GM18499 (cell line): ENCODE measurements at regions not wholly inside any gene's neighbourhood (a gene's known extent, or its start where the extent isn't known, plus 50 kb on each side); places are given as distances from the start of the nearest gene placed in this dataset.

ENCODE experiments used
- ATAC-seq: cut with Tn5 transposase; IDR thresholded peaks from one replicate; pipeline ENCODE4 v1.9.1; 2021; ENCODE audit warnings: moderate number of reproducible peaks; ENCODE audit not compliant: insufficient read depth, unreplicated experiment

DNA sequence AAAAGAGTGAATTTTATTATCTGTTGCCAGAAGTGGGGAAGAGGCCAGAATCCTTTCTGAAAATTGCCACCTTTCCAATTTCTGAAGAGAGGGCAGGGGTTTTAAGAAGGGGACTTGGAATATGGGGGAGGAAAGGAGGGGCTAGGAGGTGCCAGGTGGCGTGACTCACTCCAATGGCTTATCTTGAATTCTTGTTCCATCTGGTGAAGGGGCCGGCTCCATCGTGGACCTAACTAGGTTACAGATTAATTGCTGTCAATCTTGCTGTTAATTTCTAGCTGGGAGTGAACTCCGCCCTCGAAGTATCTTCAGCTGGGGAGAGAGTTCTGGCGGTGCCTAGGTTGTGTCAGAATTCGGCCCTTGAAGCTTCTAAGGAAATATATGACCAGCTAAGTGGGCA lies 138.7 kb downstream of the YTHDC2 start:
- ATAC-seq: no peak

DNA sequence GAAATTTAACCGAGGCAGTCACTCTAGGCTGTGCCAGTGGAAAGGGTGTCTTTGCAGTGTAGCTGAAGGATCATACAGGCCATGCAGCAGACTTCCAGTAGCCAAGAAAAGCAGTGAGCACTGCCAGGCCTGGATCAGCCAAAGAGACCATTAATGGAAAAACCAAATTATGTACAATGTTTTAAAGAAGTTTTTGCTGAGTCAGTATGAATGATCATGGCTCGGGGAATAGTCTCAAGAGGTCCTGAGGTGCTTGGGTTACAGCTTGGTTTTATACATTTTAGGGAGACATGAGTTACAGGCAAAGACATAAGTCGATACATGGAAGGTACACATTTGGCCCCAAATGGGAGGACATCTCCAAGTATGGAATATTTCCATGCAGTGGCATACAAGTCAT lies 141.3 kb downstream of the YTHDC2 start:
- ATAC-seq: no peak

DNA sequence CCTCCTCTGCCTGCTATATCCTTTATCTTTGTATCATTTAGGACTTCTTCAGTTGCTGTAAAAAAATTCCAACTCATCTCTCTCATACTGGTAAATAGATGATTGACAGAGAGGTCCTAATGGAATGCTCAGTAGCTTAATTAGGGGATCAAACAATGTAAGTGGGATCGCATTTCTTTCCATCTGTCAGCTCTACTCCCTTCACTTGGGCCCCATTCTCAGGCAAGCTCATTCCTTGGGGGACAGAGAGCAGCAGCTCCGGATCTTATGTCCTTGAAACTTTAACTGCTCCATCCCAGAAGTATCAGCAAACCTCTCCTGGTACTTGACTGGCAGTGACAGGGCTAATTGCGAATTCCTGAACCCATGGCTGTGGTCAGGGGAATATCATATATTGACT lies 146.7 kb downstream of the YTHDC2 start:
- ATAC-seq: no peak

DNA sequence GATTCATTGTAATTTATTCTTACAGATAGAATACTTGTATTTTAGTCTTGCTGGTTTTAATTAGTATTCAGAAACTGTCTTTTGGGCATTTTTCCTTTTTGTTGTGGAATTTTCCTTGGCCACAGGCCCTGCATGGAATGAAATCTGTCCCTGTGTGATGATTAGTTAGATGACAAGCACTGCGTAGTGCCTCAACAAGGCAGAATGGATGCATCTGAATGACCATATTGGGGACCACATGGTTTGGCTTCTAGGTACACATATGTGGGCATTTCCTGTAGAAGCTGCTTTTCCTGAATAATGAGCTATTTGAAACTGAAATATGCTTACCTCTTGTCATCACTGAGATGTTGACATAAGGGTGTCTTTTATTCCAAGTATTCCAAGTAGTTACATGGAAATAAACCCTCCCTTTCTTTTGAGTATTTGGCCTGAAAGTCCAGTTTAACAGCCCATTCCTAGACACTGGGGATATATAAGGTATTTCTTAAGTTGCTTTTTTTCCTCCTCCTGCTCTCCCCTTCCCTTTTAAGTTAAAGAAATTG lies 147.3 kb downstream of the YTHDC2 start:
- ATAC-seq: no peak

DNA sequence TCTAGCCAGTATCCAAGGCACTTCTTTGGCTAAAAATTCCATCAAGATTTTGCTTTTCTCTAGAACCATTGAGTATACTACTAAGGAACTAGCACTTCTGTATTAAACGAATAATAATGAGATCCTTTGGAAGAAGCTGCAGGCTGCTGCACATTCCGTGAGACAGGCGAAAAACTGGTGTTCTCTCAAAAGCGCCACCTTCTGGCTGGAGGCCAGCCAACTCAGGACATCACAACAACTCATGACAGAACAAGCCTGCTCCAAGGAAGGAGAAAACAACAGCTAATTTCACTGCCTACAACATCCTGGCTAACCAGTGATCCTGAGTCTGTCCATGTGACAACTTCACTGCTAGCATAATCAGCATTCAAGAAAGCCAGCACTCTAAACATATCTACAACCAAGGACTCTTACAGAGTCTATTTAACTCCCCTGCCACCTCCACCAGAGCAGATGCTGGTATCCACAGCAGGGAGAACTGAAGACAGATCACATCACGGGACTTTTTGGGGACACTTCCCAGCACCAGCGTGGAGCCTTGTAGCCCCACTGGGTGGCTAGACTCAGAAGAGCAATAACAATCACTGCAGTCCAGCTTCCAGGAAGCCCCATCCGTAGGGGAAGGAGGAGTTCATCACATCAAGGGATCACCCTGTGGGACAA lies 150.5 kb downstream of the YTHDC2 start:
- ATAC-seq: no peak

DNA sequence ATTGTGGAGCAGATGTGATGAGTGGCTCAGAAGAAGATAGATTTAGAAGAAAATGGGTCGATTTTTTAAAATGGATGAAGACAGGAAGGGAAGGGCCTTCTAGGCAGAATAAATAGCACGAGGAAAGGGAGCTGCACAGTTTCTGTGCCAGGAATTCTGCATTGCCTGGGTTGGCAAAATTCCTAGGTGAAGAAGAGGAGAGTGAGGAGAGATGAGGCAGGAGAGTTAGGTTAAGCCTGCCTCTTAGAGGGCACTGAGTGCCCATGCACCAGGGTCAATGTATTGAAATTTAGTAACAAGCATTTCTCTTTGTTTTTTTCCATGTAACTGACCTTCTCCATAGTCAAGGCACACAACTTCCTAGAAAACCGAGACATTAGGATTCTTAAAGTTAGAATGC lies 159.5 kb downstream of the YTHDC2 start:
- ATAC-seq: no peak

DNA sequence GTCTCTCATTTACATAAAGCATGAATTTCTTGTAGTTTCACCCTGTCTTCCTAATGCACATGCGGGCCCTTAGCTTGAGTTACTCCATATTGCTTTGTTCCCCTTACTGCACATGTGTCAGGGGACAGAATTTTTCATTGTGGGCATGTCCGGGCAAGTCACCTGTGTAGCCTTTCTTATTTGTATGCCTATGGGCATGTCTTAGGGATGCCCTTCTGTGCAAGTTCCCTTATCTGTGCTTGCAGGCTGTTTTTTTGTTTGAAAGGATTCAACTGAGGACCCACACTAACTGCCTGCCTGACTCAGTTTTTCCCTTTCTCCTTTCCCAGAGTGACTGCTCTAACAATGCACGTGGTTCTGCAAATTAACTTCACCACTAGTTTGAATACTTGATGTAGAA lies 161.7 kb downstream of the YTHDC2 start:
- no peak for ATAC-seq

DNA sequence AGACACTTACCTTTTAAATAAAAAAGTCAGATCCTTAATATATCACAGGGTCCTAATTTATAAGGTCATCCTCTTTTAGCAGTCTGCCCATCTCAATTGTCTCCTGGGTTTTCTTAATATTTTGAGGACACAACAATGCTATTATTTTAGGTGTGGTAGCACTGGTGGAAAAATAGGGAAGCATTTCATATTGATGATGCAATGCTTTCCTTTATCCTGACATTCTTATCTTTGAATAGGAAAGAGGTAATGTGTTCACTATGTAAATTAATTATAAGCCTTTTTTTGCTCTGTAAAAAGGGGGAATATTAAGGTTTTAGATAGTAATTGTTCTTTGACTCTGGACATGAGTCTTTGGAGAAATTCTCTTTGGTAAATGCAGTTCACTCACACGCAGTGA lies 164.7 kb downstream of the YTHDC2 start:
- ATAC-seq: no peak

DNA sequence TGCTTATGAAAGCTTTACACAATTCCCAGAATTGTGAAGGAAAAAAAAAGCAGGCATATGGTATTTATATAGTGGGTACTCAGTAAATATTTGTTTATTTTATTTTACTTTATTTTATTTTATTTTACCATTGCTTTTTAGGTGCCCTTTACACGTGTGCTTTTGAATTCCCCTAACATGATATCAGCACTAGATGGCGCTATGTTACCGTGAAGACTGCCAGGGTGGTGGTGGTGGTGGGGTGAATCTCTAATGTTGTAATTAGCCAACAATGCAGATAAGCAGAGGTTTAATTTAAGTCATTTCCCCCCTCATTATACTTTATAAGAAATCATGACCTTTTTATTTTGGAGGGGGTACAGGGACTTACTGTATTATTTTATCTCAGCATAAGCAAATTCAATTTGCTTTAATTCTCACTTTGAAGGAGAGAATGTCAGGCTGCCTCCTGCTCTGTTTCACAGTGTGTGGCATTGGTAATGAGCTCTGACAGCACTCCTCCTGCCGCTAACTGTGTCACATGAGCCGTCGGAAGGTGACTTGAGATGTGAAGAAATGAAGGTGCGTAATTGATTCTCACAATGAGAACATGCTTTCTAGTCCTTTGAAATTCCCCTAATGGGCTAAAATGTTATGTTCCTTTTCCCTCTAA lies 165.6 kb downstream of the YTHDC2 start:
- ATAC-seq: no peak

DNA sequence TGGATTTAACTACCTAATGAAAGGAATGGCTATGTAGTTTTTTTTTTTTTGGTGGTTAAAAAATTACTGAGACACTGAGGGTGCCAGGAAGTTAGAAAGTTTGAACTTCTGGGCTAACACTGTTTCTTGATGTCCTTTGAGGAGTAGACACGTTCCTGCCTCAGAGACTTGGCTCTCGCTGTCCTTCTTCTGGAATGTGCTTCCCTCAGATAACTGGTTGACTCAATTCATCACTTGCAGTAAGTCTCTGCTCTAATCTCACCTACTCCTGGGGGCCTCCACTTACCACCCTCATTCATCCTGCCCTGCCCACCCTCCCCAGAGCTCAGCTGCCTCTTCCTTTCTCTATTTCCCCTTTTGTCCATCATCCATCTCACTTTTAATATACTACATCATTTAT lies 167.0 kb downstream of the YTHDC2 start:
- ATAC-seq: no peak

DNA sequence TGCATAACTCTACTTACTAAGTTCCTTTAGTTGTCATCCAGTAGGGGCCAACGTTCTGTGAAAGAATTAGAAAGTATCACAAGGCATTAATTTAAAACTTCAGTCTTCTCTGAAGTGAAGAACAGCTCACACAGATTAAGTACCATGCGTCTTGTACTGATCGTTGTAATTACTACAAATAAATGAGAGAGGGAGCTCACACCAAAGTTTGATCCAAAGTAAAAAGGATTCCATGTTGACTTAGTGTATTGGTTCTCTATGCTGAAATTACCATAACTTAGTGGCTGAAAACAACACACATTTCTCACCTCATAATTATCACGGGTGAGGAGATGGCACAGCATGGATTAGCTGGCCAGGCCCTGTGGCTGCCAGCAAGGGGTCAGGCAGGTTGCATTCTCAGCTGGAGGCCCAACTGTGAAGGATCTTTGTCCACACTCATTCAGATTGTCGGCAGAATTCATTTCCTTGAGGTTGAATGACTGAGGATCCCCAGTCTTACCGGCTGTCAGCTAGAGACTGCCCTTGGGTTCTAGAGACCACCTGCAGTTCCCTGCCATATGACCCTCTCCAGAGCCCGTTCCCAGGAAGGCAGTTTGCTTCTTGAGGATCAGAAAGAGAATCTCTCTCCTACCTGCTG lies 169.1 kb downstream of the YTHDC2 start:
- ATAC-seq: no peak

DNA sequence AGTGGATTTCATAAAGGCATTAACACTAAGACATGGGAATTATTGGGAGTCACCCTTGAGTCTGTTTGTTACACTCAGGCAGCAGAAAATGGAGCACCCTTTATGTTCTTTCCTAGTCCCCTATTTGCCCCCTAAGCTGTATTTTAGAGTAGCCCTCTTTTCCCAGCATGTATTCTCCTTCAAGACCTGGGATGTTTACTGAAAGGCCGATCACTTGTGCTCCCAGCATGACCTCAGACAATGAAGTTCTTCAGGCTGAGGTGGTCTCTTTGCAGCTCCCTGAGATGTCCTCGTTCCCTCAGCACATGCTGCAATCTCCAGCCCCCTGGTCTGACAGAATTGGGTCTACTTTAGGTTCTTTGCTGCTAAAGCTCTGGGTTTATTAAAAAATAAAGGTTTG lies 169.7 kb downstream of the YTHDC2 start:
- ATAC-seq: no peak

DNA sequence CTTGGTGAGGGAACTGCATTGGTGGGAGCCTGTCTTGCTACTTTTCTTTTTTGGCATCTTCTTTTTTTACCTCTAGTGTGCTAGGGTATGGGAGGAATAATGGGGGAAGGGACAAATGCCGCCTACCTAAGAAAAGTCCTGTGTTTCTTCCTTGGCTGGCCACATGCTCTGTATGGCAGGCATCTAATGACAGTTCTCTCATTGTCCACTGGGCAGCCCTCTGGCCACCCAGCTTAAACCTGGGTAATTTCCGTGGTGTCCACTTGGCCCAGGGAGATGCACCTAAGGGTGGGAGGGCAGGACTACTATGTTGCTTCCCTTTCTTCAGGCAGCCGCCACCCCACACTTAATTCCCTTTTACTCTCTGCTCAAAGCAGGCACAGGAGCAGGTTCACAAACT lies 173.1 kb downstream of the YTHDC2 start:
- ATAC-seq: no peak

DNA sequence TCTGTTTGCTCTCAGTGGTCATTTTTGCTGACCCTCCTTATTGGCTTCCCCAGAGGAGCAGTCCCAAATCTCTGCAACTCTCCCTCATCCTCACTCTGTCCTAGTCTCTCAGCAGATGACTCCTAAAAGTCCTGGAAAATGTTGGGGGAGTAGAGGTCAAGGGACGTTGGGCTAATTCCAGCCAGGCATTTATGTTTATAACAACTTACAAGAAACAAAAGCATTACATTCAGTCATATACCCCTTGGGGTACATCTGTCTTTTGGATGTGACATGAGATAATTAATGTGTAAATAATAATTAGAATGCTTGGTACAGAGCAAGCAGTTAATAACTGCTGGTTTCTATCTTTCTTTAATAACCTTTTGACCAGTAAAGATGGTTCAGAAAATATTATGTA lies 176.2 kb downstream of the YTHDC2 start:
- ATAC-seq: no peak

DNA sequence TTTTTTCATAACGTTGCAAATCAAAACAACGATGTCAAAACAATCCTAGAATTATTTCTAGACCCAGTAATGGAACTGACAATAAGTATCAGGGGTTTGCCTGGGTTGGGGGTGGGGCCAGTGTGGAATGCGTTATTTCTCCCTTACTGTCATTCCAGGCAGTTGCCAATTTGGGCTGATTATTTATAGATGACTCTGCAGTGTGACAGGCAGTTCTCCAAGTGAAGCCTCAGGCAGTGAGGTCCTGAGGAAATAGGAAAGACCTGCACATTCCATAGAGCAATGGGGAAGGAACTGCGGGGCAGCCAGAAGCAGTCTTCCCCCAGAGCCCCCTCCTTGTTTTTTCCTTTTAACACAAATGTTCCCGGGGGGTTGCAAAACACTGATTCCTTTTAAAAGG lies 179.0 kb downstream of the YTHDC2 start:
- no peak for ATAC-seq

DNA sequence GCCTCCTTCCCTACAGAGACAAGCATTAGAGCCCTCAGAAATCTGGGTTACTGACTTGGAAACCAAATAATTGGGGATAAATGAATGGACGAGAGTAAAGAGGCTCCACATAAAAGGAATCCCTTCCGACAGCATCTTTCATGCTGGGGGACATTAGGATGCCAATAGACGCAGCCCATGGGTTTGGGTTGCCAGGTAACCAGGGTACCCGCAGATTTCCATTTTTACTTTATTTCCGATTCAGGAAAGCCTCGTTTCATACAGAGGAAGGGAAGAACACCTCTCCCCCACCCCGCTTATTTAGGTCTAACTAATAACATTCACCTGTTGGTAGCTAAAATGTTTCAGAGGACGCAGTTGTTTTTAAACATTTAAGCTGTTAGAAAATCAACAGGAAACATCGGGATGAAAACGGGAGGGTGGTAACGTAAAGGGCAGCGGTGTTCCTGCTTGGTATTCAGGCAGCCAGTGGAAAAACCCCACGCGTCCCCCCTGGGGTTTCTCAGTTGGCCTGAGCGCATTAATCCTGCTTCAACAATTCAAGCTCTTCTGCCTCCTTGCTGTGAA lies 179.5 kb downstream of the YTHDC2 start:
- ATAC-seq: no peak

DNA sequence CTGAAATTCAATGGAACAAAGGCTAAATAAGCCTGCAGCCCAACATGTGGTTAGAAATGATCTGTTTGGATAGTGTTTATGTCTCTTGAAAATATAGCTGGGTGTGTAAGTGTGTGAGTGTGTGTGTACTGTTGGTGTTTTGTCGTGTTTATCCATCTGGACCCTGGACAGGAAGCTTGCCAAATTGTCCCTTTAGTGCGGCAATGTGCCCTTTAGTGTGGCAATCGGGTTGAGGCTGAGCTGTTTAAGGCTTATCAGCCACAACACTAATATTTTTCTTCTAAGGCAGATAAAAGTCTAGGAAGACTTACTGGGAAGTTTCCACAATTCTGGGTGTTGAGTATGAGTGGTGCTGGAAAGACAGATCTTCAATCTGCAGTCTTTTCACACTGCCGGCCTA lies 180.2 kb downstream of the YTHDC2 start:
- ATAC-seq: no peak

DNA sequence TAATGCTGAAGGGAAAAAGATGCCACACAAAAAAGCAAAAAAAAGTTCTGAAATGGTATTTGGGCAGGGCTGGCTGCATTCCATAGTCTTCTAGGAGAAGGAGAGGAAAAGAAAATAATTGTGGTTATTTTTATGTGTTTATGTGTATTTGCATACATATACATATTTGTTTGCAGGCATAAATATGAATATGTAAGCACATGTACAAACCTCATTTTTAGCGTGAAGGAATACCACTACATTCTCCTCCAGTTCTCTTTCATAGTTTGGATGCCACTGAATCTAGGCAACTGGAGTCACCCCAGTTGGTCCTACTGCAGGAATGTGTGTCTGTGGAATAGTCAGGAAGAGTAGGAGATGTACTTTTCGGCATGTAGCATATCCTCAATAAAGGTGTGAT lies 181.1 kb downstream of the YTHDC2 start:
- ATAC-seq: no peak

DNA sequence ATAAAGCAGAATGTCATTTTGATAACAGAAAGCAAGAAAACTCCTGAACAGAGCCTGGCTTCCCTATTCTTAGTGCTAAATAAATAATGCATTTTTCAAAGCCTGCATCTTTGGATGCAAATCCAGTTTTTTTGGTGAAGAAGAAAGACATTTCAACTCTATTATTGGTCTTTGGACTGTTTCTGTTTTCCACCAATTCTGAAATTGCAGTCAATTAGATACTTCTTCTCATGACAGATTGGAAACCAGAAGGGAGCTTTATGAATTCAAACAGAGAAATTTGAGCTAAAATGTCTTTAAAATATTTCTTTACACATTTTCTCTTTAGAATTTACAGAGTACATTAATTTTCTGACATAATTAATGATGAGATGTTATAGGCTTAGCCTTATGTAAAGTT lies 189.8 kb downstream of the YTHDC2 start:
- ATAC-seq: no peak

DNA sequence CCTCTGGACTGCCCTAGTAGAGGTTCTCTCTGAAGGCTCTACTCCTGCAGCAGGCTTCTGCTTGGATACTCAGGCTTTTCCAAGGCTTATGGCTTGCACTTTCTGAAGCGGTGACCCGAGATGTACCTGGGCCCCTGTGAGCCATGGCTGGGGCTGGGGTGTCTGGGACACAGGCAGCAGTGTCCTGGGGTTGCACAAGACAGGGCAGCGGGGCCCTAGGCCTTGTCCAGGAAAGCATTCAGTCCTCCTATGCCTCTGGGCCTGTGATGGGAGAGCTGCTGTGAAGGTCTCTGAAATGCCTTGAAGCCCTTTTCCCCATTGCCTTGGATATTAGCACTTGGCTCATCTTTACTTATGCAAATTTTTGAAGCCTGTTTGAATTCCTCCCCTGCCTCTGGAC lies 192.2 kb downstream of the YTHDC2 start:
- no peak for ATAC-seq

DNA sequence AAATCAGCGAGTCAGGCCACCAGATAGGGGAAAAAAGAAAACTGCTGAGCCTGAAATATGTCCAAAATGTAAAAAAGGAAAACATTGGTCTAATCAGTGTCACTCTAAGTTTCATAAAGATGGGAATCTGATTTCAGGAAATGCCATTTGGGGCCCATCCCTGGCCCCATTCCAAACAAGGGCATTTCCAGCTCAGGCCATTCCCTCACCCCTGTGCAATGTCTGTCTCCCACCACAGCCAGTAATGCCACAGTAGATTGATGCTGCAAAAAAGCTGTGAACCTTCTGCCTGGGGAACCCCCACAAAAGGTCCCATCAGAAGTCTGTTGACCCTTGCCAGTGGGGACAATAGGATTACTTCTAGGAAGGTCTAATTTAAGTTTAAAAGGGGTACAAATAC lies 199.6 kb downstream of the YTHDC2 start:
- ATAC-seq: no peak
